ENCODE measurements at regions not wholly inside any gene's neighbourhood (a gene's known extent, or its start where the extent isn't known, plus 50 kb on each side); places are given as distances from the start of the nearest gene placed in this dataset.

DNA sequence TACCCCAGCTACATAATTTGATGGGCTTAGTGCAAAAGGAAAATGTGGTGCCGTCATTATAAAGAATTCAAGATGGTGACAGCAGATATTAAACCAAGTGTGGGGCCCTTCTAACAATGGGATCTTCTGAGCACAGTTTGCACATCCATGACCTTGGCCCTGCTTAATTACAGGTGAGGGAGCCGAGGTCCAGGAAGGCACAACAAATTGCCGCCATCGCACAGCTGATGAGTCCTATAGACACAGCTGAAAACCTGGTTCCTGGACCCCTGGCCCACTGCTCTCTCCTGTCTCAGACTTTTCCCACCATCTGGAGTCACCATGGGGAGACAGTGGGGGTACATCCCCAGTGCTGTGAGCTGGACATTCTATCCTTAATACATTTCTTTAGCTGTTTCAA lies 95.8 kb upstream of the MAP4K3 start:
- Histone ChIP-seq H3K14ac (ENCODE audit: insufficient read length) (no peak overlapping the region), H3K9ac (replicated peaks in 1 of 4; ENCODE audit: extremely low read depth in 1 of 4, low read depth in 3 of 4, low read length in 3 of 4) (no peak overlapping the region), H2AFZ (ENCODE audit: low read length) (no peak overlapping the region), H3K18ac (ENCODE audit: extremely low read depth, low read length) (peak overlapping the region; percentile 76; the same call in 1 of the 2 replicates), H3K4me2 (ENCODE audit: insufficient read depth in 1 of 2, low read depth in 2 of 2, low read length in 2 of 2) (no peak overlapping the region), H4K20me1 (replicated peaks in 1 of 2; ENCODE audit: control insufficient read depth in 1 of 2, insufficient read depth in 2 of 2, low read length in 2 of 2) (no peaks in the 10 kb centered on the region), H3K4ac (replicated peaks; ENCODE audit: insufficient read length, low read depth, low read length) (no peak overlapping the region), H3K4me1 (replicated peaks in 1 of 4; ENCODE audit: control insufficient read depth in 3 of 4, insufficient read depth in 4 of 4, low read length in 3 of 4) (peaks cover 0 to 2% (median 0%) of the 10 kb centered on the region in 4 experiments; a peak in 1 of 7 replicates), H2BK20ac (ENCODE audit: low read length) (no peak overlapping the region), H4K91ac (replicated peaks; ENCODE audit: insufficient read length, low read length) (no peak overlapping the region), H2BK120ac (replicated peaks; ENCODE audit: low read depth, low read length) (no peak overlapping the region), H3K23me2 (ENCODE audit: low read depth, low read length) (no peaks in the 10 kb centered on the region), H2AK5ac (ENCODE audit: low read depth, low read length) (no peak overlapping the region), H3K56ac (replicated peaks; ENCODE audit: insufficient read length, low read depth, low read length) (no peak overlapping the region), H3K36me3 (ENCODE audit: control insufficient read depth in 2 of 4, insufficient read depth in 4 of 4, low read length in 3 of 4) (no peaks in the 10 kb centered on the region), H3K27ac (ENCODE audit: low read depth, low read length) (no peak overlapping the region), H3K27me3 (replicated peaks in 1 of 4; ENCODE audit: control insufficient read depth in 3 of 4, extremely low read depth in 1 of 4, insufficient read depth in 3 of 4, low read length in 3 of 4) (no peaks in the 10 kb centered on the region), H3K23ac (ENCODE audit: insufficient read length) (no peak overlapping the region), H4K8ac (ENCODE audit: extremely low read depth, insufficient read depth, low read length) (no peak overlapping the region), H4K5ac (ENCODE audit: insufficient read length, low read depth, low read length) (no peak overlapping the region), H2BK12ac (ENCODE audit: low read depth, low read length) (no peak overlapping the region), H3K4me3 (ENCODE audit: extremely low read depth in 1 of 4, insufficient read depth in 2 of 4, low read depth in 3 of 4, low read length in 4 of 4) (no peak overlapping the region), H3K79me2 (ENCODE audit: control insufficient read depth in 1 of 2, insufficient read depth in 2 of 2, low read length in 2 of 2) (no peaks in the 10 kb centered on the region), H2BK5ac (ENCODE audit: low read depth, low read length) (no peak overlapping the region), H2BK15ac (ENCODE audit: low read length) (no peak overlapping the region), H3K79me1 (ENCODE audit: low read depth, low read length) (no peaks in the 10 kb centered on the region), H3K9me3 (ENCODE audit: insufficient read depth in 2 of 2, low read depth in 1 of 2, low read length in 1 of 2) (no peaks in the 10 kb centered on the region)
- WGBS, 2 experiments (ENCODE audit: extremely low coverage in 1 of 2, insufficient coverage in 1 of 2, insufficient read length in 1 of 2, insufficient replicate concordance in 2 of 2, low coverage in 1 of 2, low lambda C conversion rate in 2 of 2, missing lambda C conversion rate in 1 of 2): 91% methylated on average over 4 of the region's 4 CpGs; no CpG with 5 or more reads in 1 of the 2 experiments
- ChIA-PET POLR2A (ENCODE audit: partially characterized antibody) (no interaction called here), CTCF (ENCODE audit: partially characterized antibody) (interaction anchor here (1.3 to 1.9 kb wide), 2 partner anchors 17 to 196 kb away, joined by 4 to 6 read pairs; no protein-coding TSS in a partner anchor)
- TF ChIP-seq, protein P1, sequence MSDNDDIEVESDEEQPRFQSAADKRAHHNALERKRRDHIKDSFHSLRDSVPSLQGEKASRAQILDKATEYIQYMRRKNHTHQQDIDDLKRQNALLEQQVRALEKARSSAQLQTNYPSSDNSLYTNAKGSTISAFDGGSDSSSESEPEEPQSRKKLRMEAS (IDR thresholded peaks at IDR 0.05): no peak
- TF ChIP-seq TBP (IDR thresholded peaks at IDR 0.05; ENCODE audit: low read depth, low read length): no peak
- no peak for TF ChIP-seq SP2 (IDR thresholded peaks at IDR 0.05; ENCODE audit: low read length)
- TF ChIP-seq NANOG (IDR thresholded peaks at IDR 0.05; ENCODE audit: insufficient read depth, low read depth, low read length, poor library complexity, severe bottlenecking): no peak
- TF ChIP-seq ATF2 (IDR thresholded peaks at IDR 0.05; ENCODE audit: low read length): no peak
- TF ChIP-seq BACH1 (IDR thresholded peaks at IDR 0.05; ENCODE audit: low read length): no peak
- TF ChIP-seq SRF (IDR thresholded peaks at IDR 0.05; ENCODE audit: low read depth, low read length): no peak
- FAIRE-seq (no peak), DNase-seq (ENCODE audit: low read depth in 1 of 2, low spot score in 2 of 2) (no peak)

Measured in H1 (cell line).